Neuron (in vitro differentiated cells): ENCODE measurements at regions not wholly inside any gene's neighbourhood (a gene's known extent, or its start where the extent isn't known, plus 50 kb on each side); places are given as distances from the start of the nearest gene placed in this dataset.

Experiments
- H2AFZ ChIP-seq: one replicate; pipeline ENCODE4 v1.6.1; 2013; ENCODE audit warnings: low read depth, mild to moderate bottlenecking, inconsistent platforms, low read length, moderate library complexity
- H3K27me3 ChIP-seq: one replicate; pipeline ENCODE4 v1.6.1; 2013; ENCODE audit warnings: low read length; ENCODE audit not compliant: insufficient read depth
- H3K36me3 ChIP-seq: one replicate; pipeline ENCODE4 v1.6.1; 2013; ENCODE audit warnings: low read length; ENCODE audit not compliant: insufficient read depth
- H3K4me1 ChIP-seq: one replicate; pipeline ENCODE4 v1.6.1; 2013; ENCODE audit warnings: low read length; ENCODE audit not compliant: insufficient read depth
- H3K4me3 ChIP-seq: 2 replicates; pipeline ENCODE4 v1.5.1; 2013; ENCODE audit warnings: mild to moderate bottlenecking, low read length, moderate library complexity
- H3K9me3 ChIP-seq: one replicate; pipeline ENCODE4 v1.6.1; 2013; ENCODE audit warnings: low read length

DNA sequence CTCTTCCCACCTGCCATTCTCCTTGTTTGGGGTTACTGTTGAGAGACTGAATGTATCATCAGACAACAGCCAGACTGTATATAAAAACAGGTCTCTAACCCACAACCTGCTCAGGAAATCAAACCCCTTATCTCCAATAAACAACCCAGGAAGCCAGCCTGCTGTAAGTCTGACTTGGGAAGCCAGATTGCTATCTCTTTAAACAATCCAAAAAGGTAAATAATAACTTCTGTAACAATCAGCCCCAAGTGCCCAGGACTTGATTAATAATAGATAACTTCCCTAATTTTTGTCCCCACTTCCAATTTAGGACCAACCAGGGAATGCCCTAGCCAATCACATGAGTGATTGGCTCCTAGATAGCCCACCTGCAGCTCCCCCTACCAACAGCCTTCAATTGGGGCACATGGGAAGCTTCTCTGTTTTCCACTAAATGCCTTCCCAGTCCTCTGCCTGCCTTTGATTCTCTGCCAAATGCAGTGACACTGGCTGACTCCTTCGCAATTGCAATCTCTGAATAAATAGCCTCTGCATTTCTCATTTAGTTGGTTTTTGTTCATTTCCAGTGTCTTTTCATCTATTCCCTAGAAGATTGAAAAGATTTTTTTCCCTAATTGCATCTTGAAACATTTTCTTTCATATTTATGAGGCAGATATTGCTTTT lies 117.1 kb upstream of the TAB2 start:
- Histone ChIP-seq H3K4me1 (peaks cover 4% of the 10 kb centered on the region), H2AFZ (no peak overlapping the region), H3K27me3 (no peaks in the 10 kb centered on the region), H3K4me3 (no peak overlapping the region), H3K9me3 (no peaks in the 10 kb centered on the region), H3K36me3 (no peaks in the 10 kb centered on the region)

DNA sequence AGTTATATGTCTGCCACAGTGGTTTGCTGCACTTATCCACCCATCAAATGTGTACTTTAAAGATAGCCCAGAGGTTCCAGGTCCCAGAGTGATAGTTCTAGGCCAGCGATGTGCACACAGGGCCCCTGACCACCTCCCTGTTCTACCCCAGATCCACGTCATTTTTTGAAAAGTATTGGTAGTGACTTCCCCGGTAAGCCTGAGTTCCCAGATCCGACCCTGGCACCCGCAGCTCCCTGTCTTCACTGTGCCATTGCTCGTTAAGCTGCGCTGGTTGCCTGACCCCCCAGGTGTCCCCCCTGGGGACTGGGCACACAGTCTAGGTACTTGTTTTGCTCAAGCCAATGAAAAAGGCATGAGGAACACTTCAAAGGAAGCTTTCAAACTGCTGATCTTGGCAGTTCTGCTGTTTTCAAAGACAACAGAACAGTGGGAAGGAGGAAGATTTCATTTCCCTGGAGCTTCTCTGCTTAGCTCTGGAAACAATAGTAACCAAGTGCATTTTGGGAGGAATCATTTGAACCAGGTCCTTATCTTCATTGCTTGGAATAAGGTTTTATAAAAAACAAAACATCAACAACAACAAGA lies 116.3 kb upstream of the TAB2 start:
- Histone ChIP-seq H3K4me1 (peaks cover 4% of the 10 kb centered on the region), H3K27me3 (no peaks in the 10 kb centered on the region), H2AFZ (peak overlapping the region; percentile 3), H3K4me3 (no peak overlapping the region), H3K9me3 (no peaks in the 10 kb centered on the region), H3K36me3 (no peaks in the 10 kb centered on the region)

DNA sequence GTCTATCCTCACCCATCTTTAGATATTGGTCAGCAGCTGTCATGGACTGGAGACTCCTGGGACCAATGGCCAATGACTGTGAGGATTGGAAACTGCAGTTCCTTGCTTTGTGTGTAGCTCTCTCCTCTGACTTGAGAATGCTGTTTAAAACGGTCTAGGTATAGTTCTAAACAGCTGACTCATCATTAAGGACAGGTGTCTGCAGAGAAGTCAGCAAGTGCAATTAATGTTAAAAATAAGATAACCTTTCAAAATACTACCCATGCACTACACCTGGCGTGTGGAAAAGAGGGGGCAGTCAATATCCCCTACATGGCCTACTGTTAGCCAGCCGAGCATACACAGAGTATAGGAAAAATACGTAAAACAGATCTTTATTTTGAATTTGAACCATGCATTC lies 115.4 kb upstream of the TAB2 start:
- Histone ChIP-seq H2AFZ (no peak overlapping the region), H3K9me3 (no peaks in the 10 kb centered on the region)

DNA sequence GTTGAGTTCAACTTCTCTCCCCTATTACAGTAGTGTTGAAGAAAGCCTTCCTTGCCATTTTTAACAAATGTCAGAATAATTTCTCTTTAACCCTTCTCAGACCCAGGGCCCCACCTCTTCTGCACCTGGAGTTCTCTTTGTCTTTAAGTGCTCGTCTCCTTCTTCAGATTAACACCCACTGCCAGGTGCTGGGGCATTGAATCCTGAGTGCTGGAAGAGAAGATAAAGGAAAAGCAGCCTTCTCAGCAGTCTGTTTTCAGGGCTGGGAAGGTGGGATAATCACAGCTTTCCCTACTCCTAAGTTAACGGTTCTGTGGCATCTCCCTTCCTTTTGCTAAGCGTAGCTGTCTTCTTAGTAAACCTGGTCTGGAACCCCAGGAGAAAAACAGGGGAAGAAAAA lies 114.6 kb upstream of the TAB2 start:
- Histone ChIP-seq H3K4me1 (peaks cover 4% of the 10 kb centered on the region), H3K27me3 (no peaks in the 10 kb centered on the region), H3K36me3 (no peaks in the 10 kb centered on the region), H2AFZ (no peak overlapping the region), H3K4me3 (no peak overlapping the region), H3K9me3 (no peaks in the 10 kb centered on the region)

More for the DNA sequence above, 115.4 kb upstream of the TAB2 start:
- no peaks in the 10 kb centered on the region for H3K36me3 ChIP-seq
- H3K4me3 ChIP-seq = no peak overlapping the region
- H3K4me1 ChIP-seq = peaks cover 4% of the 10 kb centered on the region
- H3K27me3 ChIP-seq = no peaks in the 10 kb centered on the region

DNA sequence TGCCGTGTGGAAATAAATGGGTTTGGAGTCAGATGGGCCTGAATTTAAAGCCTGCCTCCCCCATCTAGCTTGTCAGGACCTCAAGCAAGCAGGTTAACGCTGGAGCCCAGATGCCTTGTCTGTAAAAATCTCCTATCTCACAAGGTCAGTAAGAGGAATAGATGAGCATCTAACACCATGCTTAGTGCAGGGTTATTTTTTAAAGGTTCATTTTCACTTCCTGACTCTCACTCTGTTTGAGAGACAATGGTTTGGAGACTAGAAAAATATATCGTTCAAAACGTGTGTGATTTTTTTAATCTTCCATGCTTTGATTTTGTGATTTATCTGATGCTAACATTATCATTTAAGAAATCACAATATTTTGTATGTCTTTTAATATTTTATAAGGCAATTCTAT lies 114.0 kb upstream of the TAB2 start:
- peaks cover 4% of the 10 kb centered on the region for H3K4me1 ChIP-seq
- H2AFZ ChIP-seq = no peak overlapping the region
- H3K4me3 ChIP-seq = no peak overlapping the region
- no peaks in the 10 kb centered on the region for H3K9me3 ChIP-seq
- no peaks in the 10 kb centered on the region for H3K27me3 ChIP-seq
- H3K36me3 ChIP-seq = no peaks in the 10 kb centered on the region

DNA sequence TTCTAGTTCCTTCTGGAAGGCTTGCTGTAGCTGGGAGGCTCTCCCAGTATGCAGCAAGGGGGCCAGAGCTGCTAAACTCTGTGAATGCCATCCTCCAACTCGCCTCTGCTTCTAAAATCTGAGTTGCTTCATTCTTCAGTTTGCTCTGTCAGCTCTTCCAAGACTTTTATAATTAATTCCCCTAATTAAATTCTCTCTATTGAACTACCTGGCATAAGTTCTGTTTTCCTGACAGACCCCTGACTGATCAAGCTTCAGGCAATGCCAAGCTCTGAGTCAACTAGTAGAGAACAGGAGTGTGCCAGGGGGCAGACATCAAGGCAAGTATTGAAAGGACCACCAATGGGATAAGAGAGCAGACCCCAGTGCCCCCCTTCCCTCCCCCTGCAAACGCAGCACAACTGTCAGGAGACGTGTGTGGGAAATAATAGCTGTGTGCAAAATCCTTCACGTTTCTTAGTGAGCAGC lies 109.3 kb upstream of the TAB2 start:
- H3K4me3 ChIP-seq = no peak overlapping the region
- H3K4me1 ChIP-seq = no peaks in the 10 kb centered on the region
- no peak overlapping the region for H2AFZ ChIP-seq
- H3K36me3 ChIP-seq = no peaks in the 10 kb centered on the region
- H3K9me3 ChIP-seq = peaks cover 1% of the 10 kb centered on the region
- H3K27me3 ChIP-seq = no peaks in the 10 kb centered on the region

DNA sequence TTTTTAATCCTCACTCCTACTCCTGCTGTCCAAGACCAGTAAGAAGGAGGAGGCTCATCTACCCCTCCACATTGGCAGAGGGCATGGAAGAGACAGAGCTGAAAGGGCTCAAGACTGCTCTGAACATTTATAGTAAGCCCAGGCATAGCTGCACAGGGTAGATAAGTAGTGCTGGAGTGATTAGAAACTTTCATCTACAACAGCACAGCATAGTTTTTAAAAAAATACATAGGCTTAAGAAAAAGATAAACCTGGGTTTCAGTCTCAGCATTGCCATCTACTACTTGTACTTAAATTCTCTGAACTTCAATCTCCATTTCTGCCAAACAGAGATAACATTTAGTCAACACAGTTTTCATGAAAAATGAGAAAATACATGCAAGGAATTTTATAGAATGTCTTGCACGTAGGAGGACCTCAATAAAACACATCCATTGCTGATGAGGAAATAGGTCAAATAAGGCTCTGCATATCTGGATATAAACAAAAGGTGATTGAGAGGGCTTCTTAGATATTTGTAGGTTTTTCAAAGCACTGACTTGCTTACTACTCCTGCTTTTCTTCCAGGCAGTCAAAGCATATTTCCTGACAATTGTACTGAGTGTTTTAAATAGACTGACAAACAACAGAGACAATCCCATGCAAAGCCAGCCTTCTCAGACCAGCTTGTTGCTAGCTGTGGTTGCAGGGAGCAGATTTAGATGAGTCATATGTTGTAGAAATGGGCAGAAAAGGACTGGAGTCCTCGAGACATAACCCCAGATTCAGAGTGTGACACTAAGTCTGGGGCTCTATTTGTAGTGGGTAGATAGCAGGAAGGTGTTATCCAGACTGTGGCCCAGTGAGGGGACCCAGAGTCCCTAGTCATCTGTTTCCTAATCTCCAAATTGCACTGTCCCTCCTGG lies 107.4 kb upstream of the TAB2 start:
- no peak overlapping the region for H3K4me3 ChIP-seq
- peaks cover 1% of the 10 kb centered on the region for H3K9me3 ChIP-seq
- no peak overlapping the region for H2AFZ ChIP-seq
- no peaks in the 10 kb centered on the region for H3K4me1 ChIP-seq
- no peaks in the 10 kb centered on the region for H3K36me3 ChIP-seq
- no peaks in the 10 kb centered on the region for H3K27me3 ChIP-seq

DNA sequence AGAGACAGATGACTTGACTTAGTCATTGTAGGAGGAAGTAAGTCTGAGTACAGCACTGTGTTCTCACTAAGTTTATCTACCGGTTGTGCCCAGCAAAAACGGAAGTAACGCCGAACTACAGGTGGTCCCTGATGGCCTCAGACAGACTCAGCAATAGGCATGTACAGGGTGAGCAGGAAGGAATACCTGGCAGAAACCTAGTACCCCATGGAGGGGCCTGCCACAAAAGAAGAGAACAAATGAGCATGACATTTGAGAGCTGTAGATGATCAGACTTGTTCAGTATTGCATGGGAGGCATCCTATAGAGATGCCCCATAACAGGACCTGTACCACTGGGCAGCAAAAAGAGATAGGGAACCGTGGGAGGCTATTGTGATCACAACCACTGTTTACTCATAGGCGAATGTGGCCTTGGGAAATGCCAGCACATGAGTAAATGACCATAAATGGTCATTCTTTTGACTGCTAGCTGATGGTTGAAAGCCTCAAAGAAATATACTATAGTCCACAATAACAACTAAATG lies 106.4 kb upstream of the TAB2 start:
- Histone ChIP-seq H3K36me3 (no peaks in the 10 kb centered on the region), H3K4me1 (no peaks in the 10 kb centered on the region), H2AFZ (no peak overlapping the region), H3K9me3 (peaks cover 1% of the 10 kb centered on the region), H3K27me3 (no peaks in the 10 kb centered on the region), H3K4me3 (no peak overlapping the region)

DNA sequence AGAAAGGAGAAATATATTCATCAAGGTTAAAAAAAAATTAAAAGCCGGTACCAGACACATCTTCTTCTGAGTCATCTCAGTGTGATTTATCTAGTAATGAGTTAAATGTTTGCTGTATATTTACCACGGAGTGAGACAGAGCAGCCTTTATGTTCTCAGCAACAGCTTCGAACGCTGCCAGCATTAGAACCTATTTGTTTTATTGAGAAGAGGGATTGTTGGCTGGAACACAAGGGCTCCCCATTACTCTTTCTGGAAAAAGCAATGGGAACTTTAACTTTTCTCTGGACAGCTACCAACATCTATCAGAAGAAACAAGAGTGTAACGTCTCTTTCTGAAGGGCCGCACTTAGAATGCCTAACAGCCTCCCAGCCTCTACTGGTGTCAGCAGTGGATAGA lies 105.3 kb upstream of the TAB2 start:
- no peaks in the 10 kb centered on the region for H3K4me1 ChIP-seq
- H2AFZ ChIP-seq = no peak overlapping the region
- H3K36me3 ChIP-seq = no peaks in the 10 kb centered on the region
- no peaks in the 10 kb centered on the region for H3K27me3 ChIP-seq
- peaks cover 1% of the 10 kb centered on the region for H3K9me3 ChIP-seq
- no peak overlapping the region for H3K4me3 ChIP-seq

DNA sequence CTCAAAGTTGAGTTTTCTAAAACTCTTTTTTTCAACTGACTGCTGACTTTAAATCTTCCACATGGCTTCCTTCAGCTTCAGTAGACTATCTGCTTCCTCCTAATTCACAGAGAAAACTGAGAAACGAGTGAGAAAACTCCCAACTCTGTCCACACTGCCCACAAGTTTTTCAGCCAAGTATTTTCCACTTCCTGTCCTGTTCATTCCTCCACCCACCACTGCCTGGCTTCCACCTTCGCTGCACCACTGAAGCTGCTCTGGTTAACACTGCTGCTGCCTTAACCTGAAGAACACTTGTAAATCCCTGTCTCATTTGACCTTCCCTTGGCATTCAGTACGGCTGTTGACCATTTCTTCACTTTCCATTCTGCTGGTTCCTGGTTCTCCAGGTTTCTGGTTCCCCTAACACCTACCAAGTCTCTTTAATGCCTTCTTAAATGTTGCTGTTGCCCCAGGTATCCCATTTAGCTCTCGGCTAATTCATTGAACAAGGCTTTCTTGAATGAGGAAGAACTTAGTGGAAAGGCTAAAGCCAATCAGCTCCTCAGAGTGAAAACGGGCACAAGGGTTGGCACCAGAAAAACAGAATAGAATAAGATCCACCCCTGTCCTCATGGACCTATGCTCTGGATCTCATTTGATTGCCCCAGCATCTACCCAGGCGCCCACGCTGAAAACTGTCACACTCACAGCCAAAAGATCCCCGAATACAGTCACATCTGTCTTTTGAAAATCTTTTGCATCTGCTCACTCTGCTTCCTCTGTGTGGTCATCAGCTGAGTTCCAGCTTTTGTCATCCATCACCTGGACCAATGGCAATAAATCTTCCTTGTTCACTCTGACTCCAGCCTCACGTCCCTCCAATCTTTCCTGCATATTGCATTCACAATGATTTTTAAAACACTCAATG lies 104.4 kb upstream of the TAB2 start:
- Histone ChIP-seq H3K4me1 (no peaks in the 10 kb centered on the region), H3K36me3 (no peaks in the 10 kb centered on the region), H2AFZ (no peak overlapping the region), H3K4me3 (no peak overlapping the region), H3K9me3 (peaks cover 1% of the 10 kb centered on the region), H3K27me3 (no peaks in the 10 kb centered on the region)

DNA sequence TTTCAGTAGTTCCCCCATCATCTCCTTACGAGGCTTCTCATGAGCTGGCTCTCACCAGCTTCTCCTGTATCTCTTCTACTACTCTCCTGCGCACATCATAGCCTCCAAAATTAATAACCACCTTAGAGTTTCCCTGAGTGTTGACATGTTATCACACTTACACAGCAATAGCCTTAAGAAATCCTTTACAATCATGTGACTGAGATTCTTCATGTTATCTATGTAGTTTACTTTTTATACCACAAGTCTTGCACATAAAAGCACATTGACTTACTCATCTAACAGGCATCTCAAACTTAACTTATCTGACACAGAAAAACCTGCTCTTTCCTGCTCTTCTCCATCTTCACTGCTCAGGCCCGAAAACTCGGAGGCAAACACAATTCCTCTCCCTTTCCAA lies 103.7 kb upstream of the TAB2 start:
- no peaks in the 10 kb centered on the region for H3K4me1 ChIP-seq
- H3K27me3 ChIP-seq = no peaks in the 10 kb centered on the region
- no peak overlapping the region for H3K4me3 ChIP-seq
- H3K9me3 ChIP-seq = peaks cover 1% of the 10 kb centered on the region
- H2AFZ ChIP-seq = no peak overlapping the region
- no peaks in the 10 kb centered on the region for H3K36me3 ChIP-seq

DNA sequence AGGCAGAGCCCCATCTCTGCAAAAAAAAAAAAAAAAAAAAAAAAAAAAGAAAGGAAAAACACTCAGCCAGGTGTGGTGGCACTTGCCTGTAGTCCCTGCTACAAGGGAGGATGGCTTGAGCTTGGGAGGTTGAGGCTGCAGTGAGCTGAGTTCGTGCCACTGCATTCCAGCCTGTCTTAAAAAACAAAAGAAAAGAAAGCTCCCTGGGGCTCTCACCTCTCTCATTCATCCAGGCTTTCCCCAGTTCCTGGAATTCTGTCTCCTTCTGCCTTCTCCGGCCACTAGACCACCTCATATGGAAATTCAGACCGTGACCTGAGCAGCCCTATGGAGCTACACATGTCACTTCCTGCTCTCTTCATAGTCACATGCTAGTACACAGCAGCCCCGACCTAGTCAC lies 101.1 kb upstream of the TAB2 start:
- Histone ChIP-seq H2AFZ (no peak overlapping the region), H3K4me3 (no peak overlapping the region), H3K36me3 (no peaks in the 10 kb centered on the region), H3K9me3 (no peaks in the 10 kb centered on the region), H3K4me1 (peaks cover 7% of the 10 kb centered on the region), H3K27me3 (no peaks in the 10 kb centered on the region)
